Transverse colon (tissue), 4 donors: ENCODE measurements at regions not wholly inside any gene's neighbourhood (a gene's known extent, or its start where the extent isn't known, plus 50 kb on each side); places are given as distances from the start of the nearest gene placed in this dataset.

Source experiments
- DNase-seq: peaks from one replicate; pipeline ENCODE4 v3.0.0-alpha.2; 2019
- H3K27ac ChIP-seq, 4 donors: fragments of 200-600 bp; sonication (generic); 2 replicates each; pipeline ENCODE4 v1.5.1; 2016 to 2018; ENCODE audit warnings: inconsistent platforms in 4 of 4
- H3K27me3 ChIP-seq: fragments of 200-600 bp; sonication (generic); 2 replicates; pipeline ENCODE4 v1.5.1; 2017; ENCODE audit warnings: inconsistent platforms
- H3K36me3 ChIP-seq, 4 donors: fragments of 200-600 bp; sonication (generic); 2 replicates each; pipeline ENCODE4 v1.5.1; 2017 to 2019; ENCODE audit warnings: inconsistent platforms in 4 of 4
- H3K4me1 ChIP-seq, 4 donors: fragments of 200-600 bp; sonication (generic); 2 replicates each; pipeline ENCODE4 v1.5.1; 2017 to 2020; ENCODE audit warnings: inconsistent platforms in 4 of 4
- H3K4me3 ChIP-seq, 4 donors: fragments of 200-600 bp; sonication (generic); 1 replicate in 1 of 4; 2 replicates in 3 of 4; pipeline versions ENCODE4 v1.5.1 to v1.6.1; 2017 to 2019; ENCODE audit warnings: inconsistent platforms in 4 of 4
- H3K9me3 ChIP-seq, 2 donors: fragments of 200-600 bp; sonication (generic); 2 replicates each; pipeline ENCODE4 v1.5.1; 2017 to 2019; ENCODE audit warnings: inconsistent platforms in 2 of 2
- EP300 ChIP-seq: sonication (generic); formaldehyde crosslinking; IDR thresholded peaks from one replicate; pipeline ENCODE4 v1.6.1; 2017; ENCODE audit warnings: antibody characterized with exemption, low read depth
- POLR2A ChIP-seq: fragments of 450-650 bp; IDR thresholded peaks from one replicate; pipeline ENCODE4 v1.6.1; 2016; ENCODE audit warnings: antibody characterized with exemption, mild to moderate bottlenecking, moderate library complexity
- POLR2AphosphoS5 ChIP-seq, 3 donors: sonication (generic); formaldehyde crosslinking; IDR thresholded peaks; one replicate each; pipeline ENCODE4 v1.6.1; 2016; ENCODE audit warnings: antibody characterized with exemption in 3 of 3
- WGBS, 2 donors: methylation state at CpG; one replicate each; pipeline ENCODE4 v1.1.5; 2018; ENCODE audit warnings: low coverage in 1 of 2; 5-methylcytosine and 5-hydroxymethylcytosine counted together
- in situ Hi-C, 4 donors: fragments of 200-750 bp; cut with MboI; loops; one replicate each; pipeline versions ENCODE4 v1.15.0 to v1.15.1; 2017; ENCODE audit warnings: low sequenced_read_pairs in 3 of 4, low pct_ligation_motif_present in 1 of 4, low pct_unique_long_range_greater_than_20kb in 1 of 4
- intact Hi-C: fragments of 100-400 bp; cut with DNase I; formaldehyde crosslinking; loops from one replicate; pipeline ENCODE4 v1.15.1; 2023; ENCODE audit warnings: low total_unique reads
- TF ChIP-seq, protein P1 (sequence below), 5 experiments: fragments of 200-600 bp in 3 of 5; fragments of 450-650 bp in 2 of 5; sonication (generic) in 3 of 5; IDR thresholded peaks; 1 replicate in 2 of 5; 2 replicates in 3 of 5; pipeline ENCODE4 v1.5.1; 2016 to 2017; ENCODE audit warnings: antibody characterized with exemption in 5 of 5, inconsistent platforms in 3 of 5, mild to moderate bottlenecking in 2 of 5, moderate library complexity in 1 of 5

- no peak overlapping the region for H3K4me3 ChIP-seq
- H3K27me3 ChIP-seq, result no peaks in the 10 kb centered on the region
- 67% methylated on average over 10 of the region's 10 CpGs; no CpG with 5 or more reads in 1 of the 2 donors for WGBS, 2 donors
- no peak for DNase-seq
- no peaks in the 10 kb centered on the region for H3K36me3 ChIP-seq
- no peak overlapping the region for H3K27ac ChIP-seq
- peaks cover 13 to 33% (median 21%) of the 10 kb centered on the region in 4 donors for H3K4me1 ChIP-seq
- TF ChIP-seq, protein P1, sequence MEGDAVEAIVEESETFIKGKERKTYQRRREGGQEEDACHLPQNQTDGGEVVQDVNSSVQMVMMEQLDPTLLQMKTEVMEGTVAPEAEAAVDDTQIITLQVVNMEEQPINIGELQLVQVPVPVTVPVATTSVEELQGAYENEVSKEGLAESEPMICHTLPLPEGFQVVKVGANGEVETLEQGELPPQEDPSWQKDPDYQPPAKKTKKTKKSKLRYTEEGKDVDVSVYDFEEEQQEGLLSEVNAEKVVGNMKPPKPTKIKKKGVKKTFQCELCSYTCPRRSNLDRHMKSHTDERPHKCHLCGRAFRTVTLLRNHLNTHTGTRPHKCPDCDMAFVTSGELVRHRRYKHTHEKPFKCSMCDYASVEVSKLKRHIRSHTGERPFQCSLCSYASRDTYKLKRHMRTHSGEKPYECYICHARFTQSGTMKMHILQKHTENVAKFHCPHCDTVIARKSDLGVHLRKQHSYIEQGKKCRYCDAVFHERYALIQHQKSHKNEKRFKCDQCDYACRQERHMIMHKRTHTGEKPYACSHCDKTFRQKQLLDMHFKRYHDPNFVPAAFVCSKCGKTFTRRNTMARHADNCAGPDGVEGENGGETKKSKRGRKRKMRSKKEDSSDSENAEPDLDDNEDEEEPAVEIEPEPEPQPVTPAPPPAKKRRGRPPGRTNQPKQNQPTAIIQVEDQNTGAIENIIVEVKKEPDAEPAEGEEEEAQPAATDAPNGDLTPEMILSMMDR (IDR thresholded peaks at IDR 0.05), result no peak
- no peak for TF ChIP-seq POLR2AphosphoS5 (IDR thresholded peaks at IDR 0.05)
- TF ChIP-seq POLR2A, result no peak
- TF ChIP-seq EP300, result no peak
- intact Hi-C loops (loop anchor here (10.0 kb wide), 1 partner anchor 112 kb away; no protein-coding TSS in a partner anchor), in situ Hi-C loops (no loop called here)
- no peaks in the 10 kb centered on the region for H3K9me3 ChIP-seq
These were observed 55.4 kb upstream of the NCOR2 start for GRCh38 chr12:124622764-124623163.

- Histone ChIP-seq H3K36me3 (no peaks in the 10 kb centered on the region), H3K27me3 (no peaks in the 10 kb centered on the region), H3K9me3 (no peaks in the 10 kb centered on the region), H3K27ac (no peak overlapping the region), H3K4me1 (peaks cover 13 to 31% (median 19%) of the 10 kb centered on the region in 4 donors), H3K4me3 (no peak overlapping the region)
- no peak for DNase-seq
- in situ Hi-C loops, result no loop called here
- TF ChIP-seq, protein P1 (IDR thresholded peaks at IDR 0.05), result no peak
- TF ChIP-seq POLR2A (no peak), EP300 (no peak), POLR2AphosphoS5 (IDR thresholded peaks at IDR 0.05) (no peak)
- 72% methylated on average over 7 of the region's 7 CpGs; no CpG with 5 or more reads in 1 of the 2 donors for WGBS, 2 donors
- intact Hi-C loops, result loop anchor here (10.0 kb wide), 1 partner anchor 112 kb away; no protein-coding TSS in a partner anchor
These were observed 54.9 kb upstream of the NCOR2 start for GRCh38 chr12:124622331-124622730.

GRCh38 chr12:124621296-124621660, 53.9 kb upstream of the NCOR2 start:
- Histone ChIP-seq H3K4me1 (peaks cover 5 to 20% (median 10%) of the 10 kb centered on the region in 4 donors), H3K27me3 (no peaks in the 10 kb centered on the region), H3K27ac (peak overlapping the region; percentile 52 to 72 (median 58)), H3K4me3 (no peak overlapping the region), H3K36me3 (no peaks in the 10 kb centered on the region), H3K9me3 (no peaks in the 10 kb centered on the region)
- in situ Hi-C loops, result no loop called here
- intact Hi-C loops, result loop anchor here (10.0 kb wide), 1 partner anchor 114 kb away; no protein-coding TSS in a partner anchor
- WGBS, 2 donors, result 65% methylated on average over 11 of the region's 11 CpGs; no CpG with 5 or more reads in 1 of the 2 donors
- peak; percentile 41 for DNase-seq
- TF ChIP-seq POLR2AphosphoS5 (IDR thresholded peaks at IDR 0.05) (peak in 2 of 3 donors; percentile 31), EP300 (no peak)

- WGBS, 2 donors, result 85% methylated on average over 12 of the region's 12 CpGs; no CpG with 5 or more reads in 1 of the 2 donors
- no peak for TF ChIP-seq POLR2AphosphoS5 (IDR thresholded peaks at IDR 0.05)
- TF ChIP-seq, protein P1 (IDR thresholded peaks at IDR 0.05), result no peak
- no peak for TF ChIP-seq EP300
- TF ChIP-seq POLR2A, result no peak
- intact Hi-C loops, result loop anchor here (10.0 kb wide), 1 partner anchor 114 kb away; no protein-coding TSS in a partner anchor
- no peak overlapping the region for H3K4me3 ChIP-seq
- no peaks in the 10 kb centered on the region for H3K9me3 ChIP-seq
- no peaks in the 10 kb centered on the region for H3K36me3 ChIP-seq
- DNase-seq, result no peak
- no peaks in the 10 kb centered on the region for H3K27me3 ChIP-seq
- in situ Hi-C loops, result no loop called here
- H3K27ac ChIP-seq, result peak overlapping the region; percentile 52 to 72 (median 58)
- H3K4me1 ChIP-seq, result peaks cover under 1 to 15% (median 5%) of the 10 kb centered on the region in 4 donors
These were observed 53.3 kb upstream of the NCOR2 start for GRCh38 chr12:124620606-124621295.
